ENCODE measurements at regions not wholly inside any gene's neighbourhood (a gene's known extent, or its start where the extent isn't known, plus 50 kb on each side); places are given as distances from the start of the nearest gene placed in this dataset.

DNA sequence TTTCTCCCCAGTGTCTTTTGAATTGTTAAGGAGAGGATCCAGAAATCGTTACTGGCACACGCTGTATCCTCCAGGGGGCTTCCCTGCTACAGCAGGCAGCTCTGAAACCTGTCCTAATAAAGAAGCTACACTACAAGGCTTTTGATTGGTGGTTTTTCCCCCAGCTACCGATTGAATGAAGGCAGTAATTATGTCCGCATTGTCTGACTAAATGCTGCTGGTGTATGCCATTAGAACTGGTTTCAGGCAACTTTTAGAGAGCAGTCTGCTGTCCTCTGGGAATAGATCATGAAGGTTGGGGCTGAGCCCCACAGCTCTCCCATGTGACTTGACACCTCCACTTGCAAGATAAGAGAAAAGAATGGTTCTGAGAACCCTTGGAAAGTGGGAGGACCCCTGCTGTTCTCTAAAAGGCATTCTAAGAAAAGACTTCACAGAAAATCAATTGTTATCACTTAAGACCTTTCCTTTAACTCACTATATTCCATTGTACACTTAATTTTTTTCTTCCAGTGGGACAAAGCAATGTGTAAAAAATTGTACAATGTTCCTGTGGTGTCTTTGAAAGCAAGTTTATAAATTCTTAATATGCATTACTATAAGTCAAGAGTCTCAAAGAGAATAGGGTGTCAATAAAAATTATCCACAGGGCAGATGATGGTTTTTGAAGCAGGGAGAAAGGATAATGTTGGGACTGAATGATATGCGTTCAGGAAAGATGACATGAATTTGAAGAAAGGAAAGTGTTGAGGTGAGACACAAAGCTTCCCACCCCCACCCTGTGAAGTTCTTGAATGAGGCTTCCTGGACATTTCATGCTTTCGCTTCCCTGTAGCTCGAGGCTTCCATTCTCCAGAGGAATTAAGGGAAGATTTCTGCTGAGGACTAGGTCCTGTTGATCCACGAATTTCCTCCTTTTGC, 53.0 kb upstream of the DAZL start:
- H3K4me3 Mint-ChIP-seq = no peak overlapping the region
- no peaks in the 10 kb centered on the region for H3K36me3 Mint-ChIP-seq (ENCODE audit: insufficient read depth)
- DNase-seq (no peak), ATAC-seq (no peak)
- H3K4me1 Mint-ChIP-seq (ENCODE audit: low read depth) = no peaks in the 10 kb centered on the region
- H3K27me3 Mint-ChIP-seq (ENCODE audit: low read depth) = no peaks in the 10 kb centered on the region
- H3K9me3 Mint-ChIP-seq = peaks cover 7% of the 10 kb centered on the region

GRCh38 chr3:16658925-16659793, 53.9 kb upstream of the DAZL start:
- H3K36me3 Mint-ChIP-seq (ENCODE audit: insufficient read depth) = no peaks in the 10 kb centered on the region
- no peaks in the 10 kb centered on the region for H3K27me3 Mint-ChIP-seq (ENCODE audit: low read depth)
- H3K9me3 Mint-ChIP-seq = peaks cover 7% of the 10 kb centered on the region
- ATAC-seq = no peak
- H3K4me3 Mint-ChIP-seq = no peak overlapping the region
- DNase-seq = no peak
- no peaks in the 10 kb centered on the region for H3K4me1 Mint-ChIP-seq (ENCODE audit: low read depth)

- Mint-ChIP-seq H3K4me3 (no peak overlapping the region), H3K9me3 (peaks cover 7% of the 10 kb centered on the region), H3K36me3 (ENCODE audit: insufficient read depth) (no peaks in the 10 kb centered on the region), H3K4me1 (ENCODE audit: low read depth) (no peaks in the 10 kb centered on the region), H3K27me3 (ENCODE audit: low read depth) (peaks cover 2% of the 10 kb centered on the region)
- no peak for ATAC-seq
- DNase-seq = no peak
These were observed 58.9 kb upstream of the DAZL start for GRCh38 chr3:16663854-16664712.

DNA sequence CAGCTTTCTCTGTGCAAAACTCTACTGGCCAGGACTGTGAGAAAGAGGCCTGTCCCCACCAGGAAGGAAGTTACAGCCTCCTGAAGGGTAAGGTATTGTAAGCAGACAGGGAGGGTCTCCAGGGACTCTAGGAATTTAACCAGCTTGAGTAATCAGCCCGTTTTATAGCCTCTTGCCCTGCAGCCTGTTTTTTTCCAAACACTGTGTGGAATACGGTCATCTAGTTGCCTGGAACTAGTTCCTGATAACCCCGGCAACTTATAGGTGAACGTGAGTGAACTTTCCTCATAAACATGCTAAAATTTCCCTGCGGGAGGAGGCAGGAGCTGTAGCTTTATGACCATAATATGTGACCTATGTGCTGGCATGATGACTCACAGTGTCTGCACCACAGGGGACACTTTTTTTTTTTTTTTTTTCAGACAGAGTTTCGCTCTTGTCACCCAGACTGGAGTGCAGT, 60.1 kb upstream of the DAZL start:
- no peak for DNase-seq
- H3K4me1 Mint-ChIP-seq (ENCODE audit: low read depth) = no peaks in the 10 kb centered on the region
- ATAC-seq = peak in 1 of 2 donors; percentile 76
- peaks cover 7% of the 10 kb centered on the region for H3K9me3 Mint-ChIP-seq
- H3K4me3 Mint-ChIP-seq = no peak overlapping the region
- no peaks in the 10 kb centered on the region for H3K36me3 Mint-ChIP-seq (ENCODE audit: insufficient read depth)
- peaks cover 2% of the 10 kb centered on the region for H3K27me3 Mint-ChIP-seq (ENCODE audit: low read depth)

DNA sequence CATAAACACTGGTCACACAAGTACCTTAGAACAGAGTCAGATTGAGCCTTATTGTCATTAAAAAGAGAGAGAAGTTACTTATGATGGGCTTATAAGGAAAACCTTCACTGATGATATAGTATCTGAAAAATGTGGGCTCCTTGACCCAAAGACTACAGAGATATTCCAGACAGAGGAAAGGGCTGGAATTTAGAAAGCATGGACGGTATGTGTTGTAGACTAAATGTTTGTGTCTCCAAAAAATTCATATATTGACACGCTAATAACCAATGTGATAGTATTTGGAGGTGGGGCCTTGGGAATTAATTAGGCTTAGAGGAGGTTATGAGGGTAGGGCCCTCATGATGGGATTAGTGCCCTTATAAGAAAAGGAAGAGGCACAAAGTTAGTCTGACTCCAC, 61.0 kb upstream of the DAZL start:
- ATAC-seq (no peak), DNase-seq (no peak)
- no peak overlapping the region for H3K4me3 Mint-ChIP-seq
- H3K9me3 Mint-ChIP-seq = peaks cover 4% of the 10 kb centered on the region
- H3K27me3 Mint-ChIP-seq (ENCODE audit: low read depth) = peaks cover 2% of the 10 kb centered on the region
- H3K36me3 Mint-ChIP-seq (ENCODE audit: insufficient read depth) = no peaks in the 10 kb centered on the region
- no peaks in the 10 kb centered on the region for H3K4me1 Mint-ChIP-seq (ENCODE audit: low read depth)

GRCh38 chr3:16667633-16668032, 62.4 kb upstream of the DAZL start:
- no peaks in the 10 kb centered on the region for H3K9me3 Mint-ChIP-seq
- no peaks in the 10 kb centered on the region for H3K4me1 Mint-ChIP-seq (ENCODE audit: low read depth)
- ATAC-seq (no peak), DNase-seq (no peak)
- peaks cover 2% of the 10 kb centered on the region for H3K27me3 Mint-ChIP-seq (ENCODE audit: low read depth)
- H3K36me3 Mint-ChIP-seq (ENCODE audit: insufficient read depth) = no peaks in the 10 kb centered on the region
- H3K4me3 Mint-ChIP-seq = no peak overlapping the region

DNA sequence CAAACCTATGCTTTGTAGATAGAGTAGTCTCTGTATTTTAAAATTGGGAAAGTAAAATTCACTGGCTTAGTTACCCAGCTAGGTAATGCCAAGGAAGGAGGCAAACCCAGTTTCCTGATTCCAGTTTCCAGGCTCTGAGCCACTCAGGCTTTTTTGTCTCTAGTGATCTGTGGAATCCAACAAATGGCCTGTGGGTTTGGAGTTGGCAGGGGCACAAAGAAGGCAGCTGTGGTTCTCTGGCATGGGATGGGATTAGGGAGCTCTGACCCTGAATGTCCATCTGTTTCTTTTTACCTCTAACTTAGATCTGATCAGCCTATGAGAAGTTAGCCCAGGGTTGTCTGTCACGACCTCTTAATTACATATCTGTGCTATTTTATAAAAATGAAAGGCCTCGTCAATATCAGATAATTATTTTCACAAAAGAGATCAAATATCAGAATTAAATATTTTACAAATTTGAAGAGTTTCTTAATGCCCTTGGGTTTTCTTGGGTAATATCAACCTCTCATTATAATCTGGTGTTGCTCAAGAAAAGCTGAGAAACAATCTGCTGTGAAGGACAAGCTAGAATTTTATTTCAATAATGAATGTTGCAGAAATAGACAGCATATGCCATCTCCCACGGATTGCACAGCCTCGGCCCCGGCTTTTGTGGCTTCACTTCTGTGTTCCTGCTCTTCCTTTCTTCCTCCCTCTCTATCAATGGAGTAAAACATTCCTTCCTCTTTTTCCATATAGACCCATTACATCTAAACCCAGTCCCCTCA, 63.7 kb upstream of the DAZL start:
- Mint-ChIP-seq H3K4me3 (no peak overlapping the region), H3K4me1 (ENCODE audit: low read depth) (no peaks in the 10 kb centered on the region), H3K9me3 (no peaks in the 10 kb centered on the region), H3K27me3 (ENCODE audit: low read depth) (peaks cover 2% of the 10 kb centered on the region), H3K36me3 (ENCODE audit: insufficient read depth) (no peaks in the 10 kb centered on the region)
- no peak for ATAC-seq
- DNase-seq = no peak

DNA sequence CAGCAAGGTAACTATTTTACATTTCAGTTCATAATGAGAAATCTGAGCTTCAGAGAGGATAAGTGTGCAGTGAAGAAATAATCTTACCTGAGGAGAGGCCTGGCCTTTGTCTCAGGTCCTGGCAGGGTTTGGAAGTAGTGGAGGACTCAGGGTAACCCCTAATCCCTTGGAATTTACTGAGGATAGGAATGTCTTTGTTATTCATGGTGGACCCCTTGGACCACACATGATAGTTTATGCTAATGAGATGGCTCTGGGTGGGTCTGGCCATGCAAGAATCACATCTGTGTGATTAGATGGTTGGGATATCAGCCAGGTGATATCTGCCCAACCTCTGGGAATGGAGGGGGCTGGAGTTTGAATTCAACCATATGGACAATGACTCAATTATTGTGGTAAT, 65.0 kb upstream of the DAZL start:
- DNase-seq = no peak
- H3K4me1 Mint-ChIP-seq (ENCODE audit: low read depth) = no peaks in the 10 kb centered on the region
- peaks cover 2% of the 10 kb centered on the region for H3K27me3 Mint-ChIP-seq (ENCODE audit: low read depth)
- no peak overlapping the region for H3K4me3 Mint-ChIP-seq
- H3K9me3 Mint-ChIP-seq = no peaks in the 10 kb centered on the region
- H3K36me3 Mint-ChIP-seq (ENCODE audit: insufficient read depth) = no peaks in the 10 kb centered on the region
- no peak for ATAC-seq

DNA sequence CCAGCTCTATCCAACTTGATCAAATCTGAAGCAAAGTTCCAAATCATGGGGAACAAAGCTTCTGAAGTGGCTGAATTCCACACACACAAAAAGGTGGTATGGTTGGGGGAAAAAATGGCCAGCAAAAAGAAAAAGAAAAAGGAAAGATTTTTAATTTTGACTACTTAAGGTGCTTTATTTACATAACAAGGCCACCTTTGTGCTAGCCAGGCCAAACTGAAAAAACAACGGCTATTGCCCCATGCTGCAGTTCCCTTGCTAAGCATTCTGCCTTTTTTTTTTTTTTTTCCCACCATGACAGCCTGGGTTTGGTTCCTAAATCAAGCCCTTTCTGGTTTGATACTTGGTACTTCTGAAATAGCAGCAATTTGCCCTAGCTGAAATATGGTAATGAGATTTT, 66.5 kb upstream of the DAZL start:
- ATAC-seq (no peak), DNase-seq (no peak)
- H3K9me3 Mint-ChIP-seq = peaks cover 4% of the 10 kb centered on the region
- no peak overlapping the region for H3K4me3 Mint-ChIP-seq
- H3K4me1 Mint-ChIP-seq (ENCODE audit: low read depth) = no peaks in the 10 kb centered on the region
- H3K27me3 Mint-ChIP-seq (ENCODE audit: low read depth) = no peaks in the 10 kb centered on the region
- no peaks in the 10 kb centered on the region for H3K36me3 Mint-ChIP-seq (ENCODE audit: insufficient read depth)

- H3K36me3 Mint-ChIP-seq (ENCODE audit: insufficient read depth) = no peaks in the 10 kb centered on the region
- H3K27me3 Mint-ChIP-seq (ENCODE audit: low read depth) = no peaks in the 10 kb centered on the region
- H3K9me3 Mint-ChIP-seq = peaks cover 9% of the 10 kb centered on the region
- DNase-seq (no peak), ATAC-seq (no peak)
- H3K4me3 Mint-ChIP-seq = no peak overlapping the region
- no peaks in the 10 kb centered on the region for H3K4me1 Mint-ChIP-seq (ENCODE audit: low read depth)
These were observed 68.3 kb upstream of the DAZL start for GRCh38 chr3:16673530-16673929.

GRCh38 chr3:16675805-16676204, 70.6 kb upstream of the DAZL start:
- Mint-ChIP-seq H3K9me3 (peaks cover 9% of the 10 kb centered on the region), H3K4me3 (no peak overlapping the region), H3K36me3 (ENCODE audit: insufficient read depth) (no peaks in the 10 kb centered on the region), H3K4me1 (ENCODE audit: low read depth) (no peaks in the 10 kb centered on the region), H3K27me3 (ENCODE audit: low read depth) (no peaks in the 10 kb centered on the region)
- ATAC-seq (no peak), DNase-seq (no peak)

DNA sequence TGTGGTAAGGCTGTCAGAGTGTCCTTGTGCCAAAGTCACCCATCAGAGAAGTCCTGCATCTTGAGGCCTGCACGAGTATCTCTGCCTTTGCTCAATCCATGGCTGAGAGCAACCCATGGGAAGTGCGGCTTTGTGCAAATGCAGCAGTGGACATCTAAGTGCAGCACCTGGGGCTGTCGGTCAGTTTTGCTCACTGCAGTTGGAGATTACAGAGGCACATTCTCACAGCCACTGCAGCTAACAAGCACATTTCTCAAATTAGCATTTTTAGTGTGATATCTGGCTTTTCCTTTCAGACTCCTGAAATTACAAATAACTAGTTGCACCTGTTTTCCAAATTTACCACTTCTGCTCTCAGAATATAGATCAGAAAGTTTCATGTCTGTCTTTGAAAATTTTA, 81.5 kb upstream of the DAZL start:
- Mint-ChIP-seq H3K9me3 (no peaks in the 10 kb centered on the region), H3K27me3 (ENCODE audit: low read depth) (peaks cover 2% of the 10 kb centered on the region), H3K36me3 (ENCODE audit: insufficient read depth) (no peaks in the 10 kb centered on the region), H3K4me1 (ENCODE audit: low read depth) (no peaks in the 10 kb centered on the region), H3K4me3 (no peak overlapping the region)
- DNase-seq (no peak), ATAC-seq (no peak)

DNA sequence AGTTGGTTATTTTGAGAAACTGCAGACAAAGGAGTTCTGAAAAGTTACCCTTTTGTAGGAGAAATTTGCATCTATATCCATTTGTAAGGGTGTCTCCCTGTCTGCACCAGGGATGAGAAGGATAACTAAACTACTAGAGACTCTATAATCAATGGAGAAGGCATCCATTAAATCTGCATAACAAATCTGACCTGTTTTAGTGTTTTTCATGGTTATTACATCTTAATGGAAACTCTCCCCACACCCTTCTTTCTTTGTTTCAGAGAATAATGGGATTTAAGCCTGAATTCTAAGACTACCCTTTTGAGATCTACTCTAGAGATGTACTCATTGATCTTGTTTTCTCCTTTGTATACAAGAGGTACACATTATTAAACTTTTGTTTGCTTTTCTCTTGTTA, 82.0 kb upstream of the DAZL start:
- no peaks in the 10 kb centered on the region for H3K4me1 Mint-ChIP-seq (ENCODE audit: low read depth)
- no peaks in the 10 kb centered on the region for H3K36me3 Mint-ChIP-seq (ENCODE audit: insufficient read depth)
- peaks cover 2% of the 10 kb centered on the region for H3K27me3 Mint-ChIP-seq (ENCODE audit: low read depth)
- no peak overlapping the region for H3K4me3 Mint-ChIP-seq
- DNase-seq (no peak), ATAC-seq (no peak)
- H3K9me3 Mint-ChIP-seq = no peaks in the 10 kb centered on the region
